Lower leg skin (tissue), 3 donors: ENCODE measurements at regions not wholly inside any gene's neighbourhood (a gene's known extent, or its start where the extent isn't known, plus 50 kb on each side); places are given as distances from the start of the nearest gene placed in this dataset.

Source experiments
- POLR2A ChIP-seq, 2 donors: fragments of 450-650 bp; IDR thresholded peaks; one replicate each; pipeline ENCODE4 v1.6.1; 2016 to 2017; ENCODE audit warnings: antibody characterized with exemption in 2 of 2, mild to moderate bottlenecking in 1 of 2, moderate library complexity in 1 of 2
- TF ChIP-seq, protein P1 (sequence below), 3 donors: fragments of 450-650 bp; IDR thresholded peaks; one replicate each; pipeline ENCODE4 v1.5.1; 2016; ENCODE audit warnings: antibody characterized with exemption in 3 of 3, mild to moderate bottlenecking in 3 of 3, moderate library complexity in 2 of 3

DNA sequence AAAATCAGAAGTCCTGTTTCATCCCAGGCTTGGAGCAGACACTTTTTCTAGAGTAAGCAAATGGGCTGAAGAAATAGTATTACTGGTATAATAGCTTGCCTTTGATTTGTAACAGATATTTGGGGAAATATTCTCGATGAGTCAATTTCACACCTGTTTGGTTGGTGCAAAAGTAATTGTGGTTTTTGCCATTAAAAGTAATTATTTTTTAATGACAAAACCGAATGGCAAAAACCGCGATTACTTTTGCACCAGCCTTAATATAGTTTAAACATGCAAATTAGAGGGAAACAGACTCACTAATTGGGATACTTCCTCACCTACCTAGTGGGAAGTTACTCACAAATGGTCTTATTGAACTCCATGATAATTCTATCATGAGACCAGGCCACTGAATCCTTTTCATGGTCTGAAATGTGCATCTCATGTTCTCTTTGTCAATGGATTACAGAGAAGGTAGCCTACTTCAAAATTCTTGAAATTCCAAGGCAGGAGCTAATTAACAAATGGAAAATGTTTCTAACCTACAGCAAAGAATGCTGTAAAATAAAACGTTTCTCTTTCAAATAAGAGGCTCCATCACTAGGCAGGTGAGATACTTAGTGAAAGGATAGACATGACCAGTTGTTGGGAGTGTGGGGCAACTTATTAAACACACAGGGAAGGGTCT, 391.3 kb downstream of the EMP1 start:
- TF ChIP-seq, protein P1, sequence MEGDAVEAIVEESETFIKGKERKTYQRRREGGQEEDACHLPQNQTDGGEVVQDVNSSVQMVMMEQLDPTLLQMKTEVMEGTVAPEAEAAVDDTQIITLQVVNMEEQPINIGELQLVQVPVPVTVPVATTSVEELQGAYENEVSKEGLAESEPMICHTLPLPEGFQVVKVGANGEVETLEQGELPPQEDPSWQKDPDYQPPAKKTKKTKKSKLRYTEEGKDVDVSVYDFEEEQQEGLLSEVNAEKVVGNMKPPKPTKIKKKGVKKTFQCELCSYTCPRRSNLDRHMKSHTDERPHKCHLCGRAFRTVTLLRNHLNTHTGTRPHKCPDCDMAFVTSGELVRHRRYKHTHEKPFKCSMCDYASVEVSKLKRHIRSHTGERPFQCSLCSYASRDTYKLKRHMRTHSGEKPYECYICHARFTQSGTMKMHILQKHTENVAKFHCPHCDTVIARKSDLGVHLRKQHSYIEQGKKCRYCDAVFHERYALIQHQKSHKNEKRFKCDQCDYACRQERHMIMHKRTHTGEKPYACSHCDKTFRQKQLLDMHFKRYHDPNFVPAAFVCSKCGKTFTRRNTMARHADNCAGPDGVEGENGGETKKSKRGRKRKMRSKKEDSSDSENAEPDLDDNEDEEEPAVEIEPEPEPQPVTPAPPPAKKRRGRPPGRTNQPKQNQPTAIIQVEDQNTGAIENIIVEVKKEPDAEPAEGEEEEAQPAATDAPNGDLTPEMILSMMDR (IDR thresholded peaks at IDR 0.05), result no peak
- no peak for TF ChIP-seq POLR2A (IDR thresholded peaks at IDR 0.05)
